Right lobe of liver (tissue), 4 donors: ENCODE measurements at regions not wholly inside any gene's neighbourhood (a gene's known extent, or its start where the extent isn't known, plus 50 kb on each side); places are given as distances from the start of the nearest gene placed in this dataset.

Source experiments
- POLR2A ChIP-seq: fragments of 450-650 bp; IDR thresholded peaks from one replicate; pipeline ENCODE4 v1.6.1; 2017; ENCODE audit warnings: antibody characterized with exemption, mild to moderate bottlenecking
- TF ChIP-seq, protein P1 (sequence below), 4 donors: fragments of 200-600 bp in 3 of 4; fragments of 450-650 bp in 1 of 4; IDR thresholded peaks; one replicate each; pipeline versions ENCODE4 v1.5.1 to v1.8.0; 2016 to 2022; ENCODE audit warnings: antibody characterized with exemption in 4 of 4, mild to moderate bottlenecking in 2 of 4
- donor health status: DM: no; HTN: no; CAD: no.
- donor health status: DM: no; HTN: no; CAD: no.
- donor health status: DM: no; HTN: yes; CAD: no.

DNA sequence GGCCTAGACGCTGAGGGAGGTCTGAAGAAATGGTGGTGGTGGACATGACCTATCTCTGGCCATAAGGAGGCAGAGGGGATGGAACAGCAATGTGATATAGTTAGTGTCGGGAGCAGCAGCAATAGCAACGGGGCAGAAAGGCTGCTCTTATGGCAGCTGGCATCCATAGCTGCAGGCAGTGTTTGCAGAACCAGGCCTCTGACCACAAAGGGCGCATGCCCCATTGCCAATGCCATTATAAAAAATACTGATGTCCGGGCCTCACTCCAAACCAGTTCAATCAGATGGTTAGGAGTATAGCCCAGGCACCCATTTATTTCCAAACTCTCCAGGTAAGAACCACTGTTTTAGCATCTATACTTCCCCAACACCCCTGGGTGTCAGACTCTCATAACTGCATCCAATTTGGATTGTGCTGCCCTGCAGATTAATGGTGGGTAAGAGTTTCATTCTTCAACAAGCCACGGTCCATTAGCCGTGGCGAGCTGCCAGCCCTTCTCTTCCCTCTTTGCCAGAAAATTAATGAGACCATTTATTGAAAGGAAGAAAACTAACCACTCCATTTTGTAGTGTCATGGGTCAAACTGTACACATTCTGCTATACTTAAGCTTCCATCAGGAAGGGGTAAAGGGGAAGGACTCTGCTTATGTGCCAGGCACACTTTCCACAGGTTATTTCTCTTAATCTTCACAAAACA is 72.8 kb upstream of the SPON1 start:
- no peak for TF ChIP-seq POLR2A
- TF ChIP-seq, protein P1, sequence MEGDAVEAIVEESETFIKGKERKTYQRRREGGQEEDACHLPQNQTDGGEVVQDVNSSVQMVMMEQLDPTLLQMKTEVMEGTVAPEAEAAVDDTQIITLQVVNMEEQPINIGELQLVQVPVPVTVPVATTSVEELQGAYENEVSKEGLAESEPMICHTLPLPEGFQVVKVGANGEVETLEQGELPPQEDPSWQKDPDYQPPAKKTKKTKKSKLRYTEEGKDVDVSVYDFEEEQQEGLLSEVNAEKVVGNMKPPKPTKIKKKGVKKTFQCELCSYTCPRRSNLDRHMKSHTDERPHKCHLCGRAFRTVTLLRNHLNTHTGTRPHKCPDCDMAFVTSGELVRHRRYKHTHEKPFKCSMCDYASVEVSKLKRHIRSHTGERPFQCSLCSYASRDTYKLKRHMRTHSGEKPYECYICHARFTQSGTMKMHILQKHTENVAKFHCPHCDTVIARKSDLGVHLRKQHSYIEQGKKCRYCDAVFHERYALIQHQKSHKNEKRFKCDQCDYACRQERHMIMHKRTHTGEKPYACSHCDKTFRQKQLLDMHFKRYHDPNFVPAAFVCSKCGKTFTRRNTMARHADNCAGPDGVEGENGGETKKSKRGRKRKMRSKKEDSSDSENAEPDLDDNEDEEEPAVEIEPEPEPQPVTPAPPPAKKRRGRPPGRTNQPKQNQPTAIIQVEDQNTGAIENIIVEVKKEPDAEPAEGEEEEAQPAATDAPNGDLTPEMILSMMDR (IDR thresholded peaks at IDR 0.05), result no peak
